Ishikawa (cell line): ENCODE measurements at regions not wholly inside any gene's neighbourhood (a gene's known extent, or its start where the extent isn't known, plus 50 kb on each side); places are given as distances from the start of the nearest gene placed in this dataset.

Experiments used
- CEBPB ChIP-seq: IDR thresholded peaks from 2 replicates; pipeline ENCODE4 v1.6.1; 2012
- CREB1 ChIP-seq: IDR thresholded peaks from 2 replicates; pipeline ENCODE4 v1.6.1; 2012; ENCODE audit warnings: low read depth
- EGR1 ChIP-seq: IDR thresholded peaks from 2 replicates; pipeline ENCODE4 v1.6.1; 2012
- EP300 ChIP-seq: IDR thresholded peaks from 2 replicates; pipeline ENCODE4 v1.6.1; 2012; ENCODE audit warnings: borderline replicate concordance
- FOXM1 ChIP-seq: IDR thresholded peaks from 2 replicates; pipeline ENCODE4 v1.6.1; 2012; ENCODE audit warnings: low read depth, borderline replicate concordance
- NFIC ChIP-seq: IDR thresholded peaks from 2 replicates; pipeline ENCODE4 v1.6.1; 2012
- RAD21 ChIP-seq: IDR thresholded peaks from 2 replicates; pipeline ENCODE4 v1.6.1; 2012; ENCODE audit warnings: low read depth
- TAF1 ChIP-seq: IDR thresholded peaks from 2 replicates; pipeline ENCODE4 v1.6.1; 2012; ENCODE audit warnings: low read depth, mild to moderate bottlenecking
- TCF12 ChIP-seq: IDR thresholded peaks from 2 replicates; pipeline ENCODE4 v1.6.1; 2012; ENCODE audit warnings: low read depth
- TEAD4 ChIP-seq: IDR thresholded peaks from 2 replicates; pipeline ENCODE4 v1.6.1; 2012
- YY1 ChIP-seq: IDR thresholded peaks from 2 replicates; pipeline ENCODE4 v1.6.1; 2012; ENCODE audit warnings: low read depth
- ZBTB7A ChIP-seq: IDR thresholded peaks from 2 replicates; pipeline ENCODE4 v1.6.1; 2012; ENCODE audit warnings: low read depth
- TF ChIP-seq, protein P1 (sequence below): IDR thresholded peaks from 2 replicates; pipeline ENCODE4 v1.6.1; 2012
- TF ChIP-seq, protein P2 (sequence below): IDR thresholded peaks from 2 replicates; pipeline ENCODE4 v1.6.1; 2012; ENCODE audit warnings: low read depth, mild to moderate bottlenecking
- TF ChIP-seq, protein P3 (sequence below): IDR thresholded peaks from 2 replicates; pipeline ENCODE4 v1.6.1; 2012

DNA sequence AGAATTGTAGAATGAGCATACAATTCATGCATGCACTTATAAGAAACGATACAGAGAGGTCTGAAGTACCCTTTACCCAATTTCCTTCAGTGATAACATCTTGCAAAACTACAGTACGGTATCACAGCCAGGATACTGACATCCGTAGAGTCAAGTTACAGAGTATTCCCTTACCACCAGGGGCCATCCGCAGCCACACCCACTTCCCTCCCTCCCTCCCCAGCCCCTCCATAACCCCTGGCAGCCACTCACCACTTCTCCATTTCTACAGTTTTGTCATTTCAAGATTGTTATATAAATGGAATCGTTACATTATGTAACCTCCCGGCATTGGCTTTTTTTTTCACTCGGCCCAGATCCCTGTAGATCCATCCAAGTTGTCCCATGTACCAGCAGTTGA, 113.6 kb upstream of the RET start:
- TF ChIP-seq EP300 (no peak), TEAD4 (no peak), CREB1 (no peak), NFIC (no peak), EGR1 (no peak), RAD21 (no peak), TAF1 (no peak), TCF12 (no peak), ZBTB7A (no peak), FOXM1 (no peak), CEBPB (no peak), YY1 (no peak)
- TF ChIP-seq, protein P1, sequence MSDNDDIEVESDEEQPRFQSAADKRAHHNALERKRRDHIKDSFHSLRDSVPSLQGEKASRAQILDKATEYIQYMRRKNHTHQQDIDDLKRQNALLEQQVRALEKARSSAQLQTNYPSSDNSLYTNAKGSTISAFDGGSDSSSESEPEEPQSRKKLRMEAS = no peak
- TF ChIP-seq, protein P2, sequence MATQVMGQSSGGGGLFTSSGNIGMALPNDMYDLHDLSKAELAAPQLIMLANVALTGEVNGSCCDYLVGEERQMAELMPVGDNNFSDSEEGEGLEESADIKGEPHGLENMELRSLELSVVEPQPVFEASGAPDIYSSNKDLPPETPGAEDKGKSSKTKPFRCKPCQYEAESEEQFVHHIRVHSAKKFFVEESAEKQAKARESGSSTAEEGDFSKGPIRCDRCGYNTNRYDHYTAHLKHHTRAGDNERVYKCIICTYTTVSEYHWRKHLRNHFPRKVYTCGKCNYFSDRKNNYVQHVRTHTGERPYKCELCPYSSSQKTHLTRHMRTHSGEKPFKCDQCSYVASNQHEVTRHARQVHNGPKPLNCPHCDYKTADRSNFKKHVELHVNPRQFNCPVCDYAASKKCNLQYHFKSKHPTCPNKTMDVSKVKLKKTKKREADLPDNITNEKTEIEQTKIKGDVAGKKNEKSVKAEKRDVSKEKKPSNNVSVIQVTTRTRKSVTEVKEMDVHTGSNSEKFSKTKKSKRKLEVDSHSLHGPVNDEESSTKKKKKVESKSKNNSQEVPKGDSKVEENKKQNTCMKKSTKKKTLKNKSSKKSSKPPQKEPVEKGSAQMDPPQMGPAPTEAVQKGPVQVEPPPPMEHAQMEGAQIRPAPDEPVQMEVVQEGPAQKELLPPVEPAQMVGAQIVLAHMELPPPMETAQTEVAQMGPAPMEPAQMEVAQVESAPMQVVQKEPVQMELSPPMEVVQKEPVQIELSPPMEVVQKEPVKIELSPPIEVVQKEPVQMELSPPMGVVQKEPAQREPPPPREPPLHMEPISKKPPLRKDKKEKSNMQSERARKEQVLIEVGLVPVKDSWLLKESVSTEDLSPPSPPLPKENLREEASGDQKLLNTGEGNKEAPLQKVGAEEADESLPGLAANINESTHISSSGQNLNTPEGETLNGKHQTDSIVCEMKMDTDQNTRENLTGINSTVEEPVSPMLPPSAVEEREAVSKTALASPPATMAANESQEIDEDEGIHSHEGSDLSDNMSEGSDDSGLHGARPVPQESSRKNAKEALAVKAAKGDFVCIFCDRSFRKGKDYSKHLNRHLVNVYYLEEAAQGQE = no peak
- TF ChIP-seq, protein P3, sequence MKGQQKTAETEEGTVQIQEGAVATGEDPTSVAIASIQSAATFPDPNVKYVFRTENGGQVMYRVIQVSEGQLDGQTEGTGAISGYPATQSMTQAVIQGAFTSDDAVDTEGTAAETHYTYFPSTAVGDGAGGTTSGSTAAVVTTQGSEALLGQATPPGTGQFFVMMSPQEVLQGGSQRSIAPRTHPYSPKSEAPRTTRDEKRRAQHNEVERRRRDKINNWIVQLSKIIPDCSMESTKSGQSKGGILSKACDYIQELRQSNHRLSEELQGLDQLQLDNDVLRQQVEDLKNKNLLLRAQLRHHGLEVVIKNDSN = no peak

DNA sequence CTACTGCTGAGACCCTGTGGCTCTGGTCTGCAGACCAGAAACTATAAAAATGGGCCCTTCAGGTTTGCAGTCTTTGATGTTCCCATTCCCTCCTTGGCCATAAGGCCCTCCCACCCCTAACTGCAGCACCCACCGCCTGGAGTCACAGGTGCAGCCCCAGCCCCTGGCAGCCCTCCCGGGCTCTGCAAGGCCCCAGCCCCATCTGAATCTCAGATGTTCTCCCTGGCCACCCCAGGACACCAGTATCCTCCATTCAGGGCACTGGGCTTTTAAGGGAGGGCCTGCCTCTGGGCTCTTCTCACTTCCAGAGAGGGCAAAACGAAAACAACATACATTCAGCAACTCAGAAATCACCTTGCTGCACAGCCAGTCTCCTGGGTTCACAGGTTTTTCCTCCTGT, 107.7 kb upstream of the RET start:
- TF ChIP-seq, protein P1 = no peak
- TF ChIP-seq, protein P3 = no peak
- TF ChIP-seq ZBTB7A = no peak
- TF ChIP-seq EGR1 = no peak
- TF ChIP-seq CEBPB = no peak
- no peak for TF ChIP-seq YY1

DNA sequence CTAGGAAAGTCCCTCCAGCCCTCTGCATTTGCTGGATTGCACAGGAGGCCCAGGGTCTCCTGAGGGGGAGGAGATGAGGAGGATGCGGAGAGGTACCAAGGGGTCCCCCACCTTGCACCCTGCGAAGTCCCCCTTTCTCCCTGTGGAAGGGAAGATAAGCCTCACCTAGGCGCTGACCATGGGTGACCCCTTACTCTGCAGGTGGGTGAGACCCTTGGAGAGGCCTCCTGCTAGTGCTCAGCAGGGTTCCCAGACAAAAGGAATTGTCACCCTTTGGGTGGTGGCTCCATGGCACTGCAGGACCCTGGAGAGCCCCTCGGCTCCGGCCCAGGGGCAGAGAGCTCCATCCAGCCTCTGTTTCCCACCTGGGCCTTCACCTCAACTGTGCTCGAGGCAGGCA, 107.0 kb upstream of the RET start:
- TF ChIP-seq CEBPB (no peak), TEAD4 (no peak)

DNA sequence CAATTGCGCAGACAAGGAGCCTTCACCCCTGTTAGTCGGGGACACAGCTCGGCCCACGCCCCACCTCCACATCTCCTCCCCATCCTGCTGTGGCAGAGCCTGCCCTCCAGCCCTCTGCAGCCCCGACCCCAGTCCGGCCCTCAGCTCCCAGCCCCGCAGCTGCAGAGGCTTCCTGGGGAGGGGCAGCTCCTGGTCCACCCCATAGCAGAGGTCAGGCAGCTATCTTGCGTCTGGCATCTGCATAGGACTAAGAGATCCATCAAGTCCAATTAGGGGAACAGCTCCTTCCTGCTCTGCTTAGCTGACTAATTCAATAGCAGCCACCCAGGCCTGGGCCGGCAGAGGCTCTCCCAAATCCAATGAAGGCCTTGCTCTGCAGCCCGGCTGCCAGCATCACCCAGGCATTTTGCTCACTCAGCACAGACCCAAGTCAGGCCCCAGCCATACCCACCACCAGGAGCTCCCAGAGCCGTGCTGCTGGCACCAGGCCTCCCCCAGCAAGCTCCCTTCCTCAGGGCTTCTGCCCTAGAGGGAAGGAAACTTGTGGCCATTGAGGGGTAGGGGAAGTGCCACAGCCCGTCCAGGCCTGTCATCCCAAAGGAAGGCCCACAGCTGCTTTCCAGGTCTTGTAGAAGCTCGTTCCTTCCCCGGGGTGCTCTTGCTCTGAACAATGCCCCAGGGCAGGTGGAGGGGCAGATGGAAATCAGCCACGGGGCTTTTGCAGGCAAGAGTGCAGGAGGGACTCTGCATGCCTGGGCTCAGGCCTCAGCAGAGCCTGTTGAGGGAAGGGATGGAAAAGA, 106.2 kb upstream of the RET start:
- TF ChIP-seq CEBPB (no peak), ZBTB7A (no peak), TAF1 (no peak), TEAD4 (no peak), NFIC (no peak), TCF12 (no peak), CREB1 (no peak), RAD21 (no peak), FOXM1 (no peak), EP300 (no peak), EGR1 (no peak), YY1 (no peak)
- TF ChIP-seq, protein P1 = no peak
- TF ChIP-seq, protein P3 = no peak
- TF ChIP-seq, protein P2 = no peak

DNA sequence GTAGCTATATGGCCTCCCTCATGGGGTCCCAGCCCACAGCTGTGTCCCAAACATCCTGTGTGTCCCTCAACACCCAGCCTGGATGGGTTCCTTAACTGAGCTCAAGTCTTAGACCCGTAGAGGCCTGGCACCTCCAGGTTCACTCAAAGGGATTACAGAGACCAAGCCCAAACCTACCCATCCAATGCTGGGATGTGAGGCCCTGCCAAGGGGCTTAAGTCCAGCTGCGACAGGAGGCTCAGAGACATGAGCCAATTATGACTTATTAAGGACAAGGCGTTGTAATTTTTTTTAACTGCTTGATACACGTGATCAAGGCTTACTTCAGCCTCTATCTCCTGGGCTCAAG, 105.6 kb upstream of the RET start:
- TF ChIP-seq, protein P1 = no peak
- TF ChIP-seq CEBPB (no peak), TEAD4 (no peak), FOXM1 (no peak), ZBTB7A (no peak), TCF12 (no peak), EGR1 (no peak), TAF1 (no peak), RAD21 (no peak), EP300 (no peak), NFIC (no peak), YY1 (no peak), CREB1 (no peak)
- TF ChIP-seq, protein P3 = no peak
- TF ChIP-seq, protein P2 = no peak
